Prostate gland (tissue), 2 donors: ENCODE measurements at regions not wholly inside any gene's neighbourhood (a gene's known extent, or its start where the extent isn't known, plus 50 kb on each side); places are given as distances from the start of the nearest gene placed in this dataset.
A peak's percentile ranks its signal among the peaks of the same experiment; 100 is the strongest.

Experiments used
- DNase-seq: peaks from one replicate; pipeline ENCODE4 v3.0.0-alpha.2; 2019; ENCODE audit warnings: low spot score
- H3K27ac ChIP-seq, 2 donors: fragments of 200-600 bp; sonication (generic); 2 replicates each; pipeline ENCODE4 v1.5.1; 2017 to 2019
- H3K27me3 ChIP-seq: fragments of 200-600 bp; sonication (generic); replicated peaks from 2 replicates; pipeline ENCODE4 v1.5.1; 2019; ENCODE audit not compliant: insufficient read depth
- H3K36me3 ChIP-seq, 2 donors: fragments of 200-600 bp; sonication (generic); 1 replicate in 1 of 2; 2 replicates in 1 of 2; pipeline versions ENCODE4 v1.5.1 to v1.8.1; 2017 to 2019
- H3K4me1 ChIP-seq: fragments of 200-600 bp; sonication (generic); replicated peaks from 2 replicates; pipeline ENCODE4 v1.5.1; 2019
- H3K4me3 ChIP-seq, 2 donors: fragments of 200-600 bp; sonication (generic); 2 replicates each; pipeline ENCODE4 v1.5.1; 2017 to 2019
- H3K9me3 ChIP-seq: fragments of 200-600 bp; sonication (generic); 2 replicates; pipeline ENCODE4 v1.5.1; 2017
- POLR2A ChIP-seq: fragments of 450-650 bp; IDR thresholded peaks from one replicate; pipeline ENCODE4 v1.6.1; 2016; ENCODE audit warnings: antibody characterized with exemption, mild to moderate bottlenecking
- POLR2AphosphoS5 ChIP-seq: sonication (generic); formaldehyde crosslinking; IDR thresholded peaks from one replicate; pipeline ENCODE4 v1.6.1; 2017; ENCODE audit warnings: antibody characterized with exemption
- WGBS: methylation state at CpG from one replicate; pipeline ENCODE4 v1.1.5; 2018; 5-methylcytosine and 5-hydroxymethylcytosine counted together
- intact Hi-C: fragments of 100-400 bp; cut with DNase I; formaldehyde crosslinking; loops from one replicate; pipeline ENCODE4 v1.14.2; 2022
- TF ChIP-seq, protein P1 (sequence below), 4 experiments: fragments of 200-600 bp in 2 of 4; fragments of 450-650 bp in 2 of 4; sonication (generic) in 2 of 4; IDR thresholded peaks; 1 replicate in 3 of 4; 2 replicates in 1 of 4; pipeline ENCODE4 v1.5.1; 2016 to 2019; ENCODE audit warnings: antibody characterized with exemption in 4 of 4, mild to moderate bottlenecking in 2 of 4, moderate library complexity in 2 of 4

DNA sequence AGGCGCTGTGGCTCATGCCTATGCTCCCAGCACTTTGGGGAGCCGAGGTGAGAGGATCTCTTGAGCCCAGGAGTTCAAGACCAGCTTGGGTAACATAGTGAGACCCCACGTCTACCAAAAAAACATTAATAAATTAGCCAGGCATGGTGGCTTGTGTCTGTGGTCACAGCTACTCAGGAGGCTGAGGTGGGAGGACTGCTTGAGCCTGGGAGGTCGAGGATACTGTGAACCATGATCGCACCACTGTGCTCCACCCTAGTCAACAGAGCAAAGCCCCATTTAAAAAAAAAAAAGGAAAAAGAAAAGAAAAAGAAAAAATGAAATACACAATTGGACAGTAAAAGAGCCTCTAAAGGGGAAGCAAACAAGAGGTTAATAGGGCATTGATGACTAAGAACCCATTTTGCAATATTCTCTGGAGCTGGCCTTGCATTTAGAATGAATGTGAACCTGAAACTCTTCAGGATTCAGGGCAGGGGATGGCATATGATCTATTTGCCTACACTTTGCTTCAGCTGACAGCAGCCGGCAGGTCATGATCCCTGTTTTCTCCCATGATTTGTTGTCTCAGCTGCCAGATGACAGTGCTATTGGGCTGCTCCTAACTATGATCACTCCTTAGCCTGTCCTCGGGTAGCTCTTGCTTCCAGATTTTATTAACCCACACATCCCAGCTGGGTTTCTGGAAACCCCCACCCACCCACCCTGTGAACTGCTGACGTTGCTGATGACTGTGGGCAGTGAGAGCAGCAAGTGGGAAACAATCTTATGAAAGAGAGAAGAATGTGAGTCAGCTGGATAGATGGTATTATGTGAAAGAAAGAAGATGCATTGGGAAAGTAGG lies 83.8 kb upstream of the ELOVL5 start:
- Histone ChIP-seq H3K4me3 (no peak overlapping the region), H3K27ac (peak overlapping the region; percentile 38 to 74), H3K9me3 (no peaks in the 10 kb centered on the region), H3K27me3 (no peaks in the 10 kb centered on the region), H3K4me1 (peaks cover 2% of the 10 kb centered on the region), H3K36me3 (no peaks in the 10 kb centered on the region)
- no peak for TF ChIP-seq POLR2A
- no peak for TF ChIP-seq POLR2AphosphoS5
- TF ChIP-seq, protein P1, sequence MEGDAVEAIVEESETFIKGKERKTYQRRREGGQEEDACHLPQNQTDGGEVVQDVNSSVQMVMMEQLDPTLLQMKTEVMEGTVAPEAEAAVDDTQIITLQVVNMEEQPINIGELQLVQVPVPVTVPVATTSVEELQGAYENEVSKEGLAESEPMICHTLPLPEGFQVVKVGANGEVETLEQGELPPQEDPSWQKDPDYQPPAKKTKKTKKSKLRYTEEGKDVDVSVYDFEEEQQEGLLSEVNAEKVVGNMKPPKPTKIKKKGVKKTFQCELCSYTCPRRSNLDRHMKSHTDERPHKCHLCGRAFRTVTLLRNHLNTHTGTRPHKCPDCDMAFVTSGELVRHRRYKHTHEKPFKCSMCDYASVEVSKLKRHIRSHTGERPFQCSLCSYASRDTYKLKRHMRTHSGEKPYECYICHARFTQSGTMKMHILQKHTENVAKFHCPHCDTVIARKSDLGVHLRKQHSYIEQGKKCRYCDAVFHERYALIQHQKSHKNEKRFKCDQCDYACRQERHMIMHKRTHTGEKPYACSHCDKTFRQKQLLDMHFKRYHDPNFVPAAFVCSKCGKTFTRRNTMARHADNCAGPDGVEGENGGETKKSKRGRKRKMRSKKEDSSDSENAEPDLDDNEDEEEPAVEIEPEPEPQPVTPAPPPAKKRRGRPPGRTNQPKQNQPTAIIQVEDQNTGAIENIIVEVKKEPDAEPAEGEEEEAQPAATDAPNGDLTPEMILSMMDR (IDR thresholded peaks at IDR 0.05): no peak
- DNase-seq: no peak
- 82% methylated on average over 8 of the region's 8 CpGs for WGBS
- intact Hi-C loops: no loop called here

DNA sequence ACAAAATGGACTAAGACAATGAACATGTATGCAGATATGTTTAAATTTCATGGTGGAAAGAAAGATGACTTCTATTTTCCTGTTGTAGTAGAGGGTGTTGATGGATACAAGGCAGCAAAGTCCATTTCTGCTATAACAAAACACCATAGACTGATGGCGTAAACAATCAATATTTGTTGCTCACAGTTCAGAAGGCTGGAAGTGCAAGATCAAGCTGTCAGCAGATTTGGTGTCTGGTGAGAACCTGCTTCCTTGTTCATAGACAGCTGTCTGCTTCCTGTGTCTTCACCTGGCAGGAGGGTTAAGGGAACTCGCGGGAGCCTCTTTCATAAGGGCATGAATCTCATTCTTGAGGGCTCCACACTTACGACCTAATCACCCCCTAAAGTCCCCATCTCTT lies 83.0 kb upstream of the ELOVL5 start:
- intact Hi-C loops: no loop called here
- Histone ChIP-seq H3K27ac (no peak overlapping the region), H3K9me3 (no peaks in the 10 kb centered on the region), H3K4me3 (no peak overlapping the region), H3K4me1 (peaks cover 2% of the 10 kb centered on the region), H3K36me3 (no peaks in the 10 kb centered on the region), H3K27me3 (no peaks in the 10 kb centered on the region)
- TF ChIP-seq POLR2A (no peak), POLR2AphosphoS5 (no peak)
- TF ChIP-seq, protein P1 (IDR thresholded peaks at IDR 0.05): no peak
- DNase-seq: no peak
- WGBS: 91% methylated on average over 4 of the region's 4 CpGs

DNA sequence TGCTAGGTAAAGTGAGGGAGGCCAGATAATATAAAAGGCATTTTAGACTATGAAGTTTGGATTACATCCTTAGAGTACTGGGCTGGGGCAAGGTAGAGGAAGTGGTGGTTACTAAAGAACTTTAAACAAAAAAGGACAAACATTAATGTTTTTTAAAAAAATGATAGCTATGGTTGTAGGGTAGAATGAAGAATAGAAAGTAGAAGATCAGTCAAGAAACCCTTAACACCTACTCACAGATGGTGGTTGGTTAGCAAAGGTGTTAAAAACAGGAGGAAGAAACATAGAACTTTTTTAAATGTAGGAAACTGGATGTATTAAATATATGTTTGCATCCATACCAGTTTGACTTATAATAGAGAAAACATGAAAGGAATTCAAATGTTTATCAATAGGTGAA lies 80.7 kb upstream of the ELOVL5 start:
- intact Hi-C loops: no loop called here

DNA sequence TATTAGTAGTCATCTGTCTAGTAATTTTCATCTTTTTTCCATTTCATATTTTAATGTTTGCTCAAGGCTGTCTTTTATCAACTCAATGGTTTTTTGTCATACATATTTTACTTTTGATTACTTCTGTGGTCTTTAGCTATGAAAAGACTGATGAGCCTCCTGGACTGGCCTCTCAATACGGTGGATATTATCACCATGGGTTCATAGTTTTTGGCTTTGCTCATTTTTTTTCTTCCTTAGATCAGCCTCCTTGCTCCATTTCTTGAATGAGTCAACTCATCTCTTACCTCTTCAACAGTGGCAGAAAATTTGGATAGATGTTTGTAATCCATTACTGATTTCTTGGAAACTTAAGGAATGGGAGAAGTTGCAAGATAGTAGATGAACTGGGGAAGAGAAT lies 80.1 kb upstream of the ELOVL5 start:
- Histone ChIP-seq H3K27ac (no peak overlapping the region), H3K9me3 (no peaks in the 10 kb centered on the region), H3K36me3 (no peaks in the 10 kb centered on the region), H3K4me1 (peaks cover 2% of the 10 kb centered on the region), H3K27me3 (no peaks in the 10 kb centered on the region), H3K4me3 (no peak overlapping the region)
- DNase-seq: no peak
- intact Hi-C loops: no loop called here
- TF ChIP-seq, protein P1 (IDR thresholded peaks at IDR 0.05): no peak
- no peak for TF ChIP-seq POLR2AphosphoS5
- TF ChIP-seq POLR2A: no peak
- 92% methylated on average over 1 of the region's 1 CpG for WGBS

More for the DNA sequence above, 80.7 kb upstream of the ELOVL5 start:
- Histone ChIP-seq H3K4me3 (no peak overlapping the region), H3K9me3 (no peaks in the 10 kb centered on the region), H3K27ac (no peak overlapping the region), H3K36me3 (no peaks in the 10 kb centered on the region), H3K27me3 (no peaks in the 10 kb centered on the region), H3K4me1 (peaks cover 2% of the 10 kb centered on the region)
- DNase-seq: no peak
- no peak for TF ChIP-seq POLR2AphosphoS5
- no peak for TF ChIP-seq POLR2A
- TF ChIP-seq, protein P1 (IDR thresholded peaks at IDR 0.05): no peak

DNA sequence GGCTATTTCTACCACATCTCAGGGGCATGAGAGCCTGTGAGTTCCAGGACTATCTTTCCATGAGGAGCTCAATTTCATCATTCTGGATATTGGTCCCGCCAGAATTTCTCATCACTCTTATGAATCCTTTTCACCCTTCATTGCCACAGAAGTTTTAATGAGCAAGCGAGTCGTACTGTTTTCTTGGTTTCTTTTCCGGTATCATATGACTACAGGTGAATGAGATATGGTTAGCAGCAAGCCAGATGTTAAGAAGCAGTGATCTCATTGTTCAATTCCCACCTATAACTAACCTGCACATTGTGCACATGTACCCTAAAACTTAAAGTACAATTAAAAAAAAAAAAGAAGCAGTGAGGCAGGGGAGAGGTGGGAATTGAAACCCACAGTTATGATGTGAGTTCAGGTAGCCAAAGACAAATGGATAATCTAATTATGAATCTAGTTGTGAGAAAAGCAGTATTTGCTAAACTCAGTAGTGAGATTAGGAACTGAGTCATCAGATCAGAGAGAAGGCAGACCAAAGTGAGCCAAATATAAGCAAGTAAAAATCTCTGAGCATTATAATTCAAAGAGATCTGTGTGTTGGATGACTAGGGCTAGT lies 78.0 kb upstream of the ELOVL5 start:
- 75% methylated on average over 4 of the region's 4 CpGs for WGBS
- H3K36me3 ChIP-seq: no peaks in the 10 kb centered on the region

More for the DNA sequence above, 78.0 kb upstream of the ELOVL5 start:
- DNase-seq: no peak
- no peak overlapping the region for H3K27ac ChIP-seq
- intact Hi-C loops: no loop called here
- H3K9me3 ChIP-seq: no peaks in the 10 kb centered on the region
- no peaks in the 10 kb centered on the region for H3K4me1 ChIP-seq
- H3K4me3 ChIP-seq: no peak overlapping the region
- TF ChIP-seq, protein P1 (IDR thresholded peaks at IDR 0.05): no peak
- TF ChIP-seq POLR2AphosphoS5: no peak
- TF ChIP-seq POLR2A: no peak
- H3K27me3 ChIP-seq: no peaks in the 10 kb centered on the region
